Memory B cell (primary cell): ENCODE measurements at regions not wholly inside any gene's neighbourhood (a gene's known extent, or its start where the extent isn't known, plus 50 kb on each side); places are given as distances from the start of the nearest gene placed in this dataset.

Source experiments
- ATAC-seq: fragments of 150-1000 bp; cut with Tn5 transposase; 2 replicates; pipeline ENCODE4 v1.10.0; 2021; ENCODE audit warnings: low read depth, mild to moderate bottlenecking, moderate library complexity
- DNase-seq, 2 donors: peaks; one replicate each; pipeline ENCODE4 v3.0.0; 2022; ENCODE audit warnings: low spot score in 2 of 2
- H3K27ac Mint-ChIP-seq: one replicate; pipeline ENCODE4 v1.8.0; 2022; ENCODE audit warnings: mild to moderate bottlenecking, moderate library complexity, mixed read lengths
- H3K27me3 Mint-ChIP-seq: one replicate; pipeline ENCODE4 v1.8.0; 2022; ENCODE audit warnings: mixed read lengths
- H3K36me3 Mint-ChIP-seq: one replicate; pipeline ENCODE4 v1.8.0; 2022; ENCODE audit warnings: mild to moderate bottlenecking, mixed read lengths
- H3K4me1 Mint-ChIP-seq: one replicate; pipeline ENCODE4 v1.8.0; 2022; ENCODE audit warnings: mixed read lengths
- H3K4me3 Mint-ChIP-seq: one replicate; pipeline ENCODE4 v1.8.0; 2022; ENCODE audit warnings: mild to moderate bottlenecking, moderate library complexity, mixed read lengths
- H3K9me3 Mint-ChIP-seq: one replicate; pipeline ENCODE4 v1.8.0; 2022; ENCODE audit warnings: mixed read lengths

DNA sequence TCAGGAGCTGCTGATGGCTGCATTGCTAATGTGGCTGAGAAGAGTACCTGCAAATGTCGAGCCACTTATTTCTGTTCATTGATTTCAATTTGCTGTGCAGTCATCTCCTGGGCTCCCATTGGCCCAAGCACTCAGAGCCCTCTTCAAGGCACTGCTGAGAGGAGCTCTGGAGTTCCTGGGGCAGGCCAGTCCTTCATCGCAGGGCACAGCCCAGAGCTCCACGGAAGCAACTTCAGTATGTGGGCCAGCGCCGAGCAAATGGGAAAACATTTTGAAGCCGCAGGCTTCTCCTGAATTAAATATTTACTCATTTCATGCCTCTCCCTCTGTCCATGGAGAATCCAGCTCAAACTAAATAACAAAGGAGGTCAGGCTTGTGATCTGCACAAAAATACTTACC lies 383.3 kb downstream of the BCOR start:
- DNase-seq = no peak
- Mint-ChIP-seq H3K4me3 (no peak overlapping the region), H3K4me1 (peaks cover 2% of the 10 kb centered on the region), H3K36me3 (no peaks in the 10 kb centered on the region), H3K27ac (no peak overlapping the region), H3K27me3 (peaks cover 2% of the 10 kb centered on the region), H3K9me3 (no peaks in the 10 kb centered on the region)
- ATAC-seq = no peak

DNA sequence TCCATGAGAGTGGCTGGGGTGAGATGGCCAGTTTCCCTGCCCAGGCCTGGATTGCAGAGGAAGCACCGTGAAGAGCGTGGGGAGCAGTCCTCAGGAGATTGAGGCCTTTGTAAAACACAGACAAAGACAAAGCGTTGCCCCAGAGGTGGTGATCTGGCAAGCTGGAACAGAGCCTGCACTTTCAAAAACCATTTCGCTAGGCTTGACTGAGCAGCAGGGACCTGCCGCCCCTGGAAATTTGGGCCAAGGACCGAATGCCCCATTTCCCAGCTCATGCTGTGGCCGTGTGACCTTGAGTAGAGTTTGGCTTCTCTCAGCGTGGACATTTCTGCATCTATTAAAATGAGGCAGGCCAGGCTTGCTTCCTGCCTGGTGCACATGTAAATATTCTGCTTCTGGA lies 381.4 kb downstream of the BCOR start:
- Mint-ChIP-seq H3K9me3 (no peaks in the 10 kb centered on the region), H3K36me3 (no peaks in the 10 kb centered on the region), H3K4me1 (peaks cover 2% of the 10 kb centered on the region), H3K27ac (no peak overlapping the region), H3K4me3 (no peak overlapping the region), H3K27me3 (peaks cover 2% of the 10 kb centered on the region)
- no peak for ATAC-seq
- DNase-seq = no peak

DNA sequence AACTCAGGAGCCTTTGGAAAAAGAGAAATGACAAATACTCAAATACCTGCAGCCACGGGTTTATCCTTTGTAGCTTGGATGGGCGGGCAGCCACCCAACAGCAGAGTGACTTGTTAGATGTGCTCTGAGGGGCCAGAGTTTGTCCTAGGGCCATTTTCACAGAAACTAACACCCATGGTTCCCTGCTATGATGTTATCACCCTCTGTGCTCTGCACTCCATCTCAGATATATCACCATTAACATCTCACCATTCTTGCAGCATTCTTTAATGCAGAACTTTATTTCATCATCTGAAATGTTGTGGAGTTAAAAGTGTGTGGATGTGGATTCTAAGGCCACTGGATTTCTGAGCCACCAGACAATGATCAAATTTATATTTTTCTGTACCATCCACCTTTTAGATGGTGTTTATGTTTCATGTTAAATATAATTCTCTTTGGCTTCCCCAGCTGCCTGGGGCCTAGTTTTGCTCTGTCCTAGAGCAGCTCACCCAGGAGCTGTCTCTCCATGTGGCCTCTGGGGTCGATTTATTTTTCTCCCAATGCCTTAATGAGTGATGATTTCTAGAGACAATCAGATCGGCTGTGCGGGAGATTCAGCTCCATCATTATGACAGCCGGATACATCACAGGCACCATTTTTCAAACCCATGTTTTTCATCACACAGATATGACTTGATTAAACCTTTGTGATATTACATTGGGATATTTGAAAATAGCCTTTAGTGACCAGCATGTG lies 380.8 kb downstream of the BCOR start:
- no peak overlapping the region for H3K4me3 Mint-ChIP-seq
- peaks cover 2% of the 10 kb centered on the region for H3K4me1 Mint-ChIP-seq
- peaks cover 3% of the 10 kb centered on the region for H3K27me3 Mint-ChIP-seq
- H3K27ac Mint-ChIP-seq = no peak overlapping the region
- H3K9me3 Mint-ChIP-seq = no peaks in the 10 kb centered on the region
- ATAC-seq = no peak
- DNase-seq = no peak
- H3K36me3 Mint-ChIP-seq = no peaks in the 10 kb centered on the region

DNA sequence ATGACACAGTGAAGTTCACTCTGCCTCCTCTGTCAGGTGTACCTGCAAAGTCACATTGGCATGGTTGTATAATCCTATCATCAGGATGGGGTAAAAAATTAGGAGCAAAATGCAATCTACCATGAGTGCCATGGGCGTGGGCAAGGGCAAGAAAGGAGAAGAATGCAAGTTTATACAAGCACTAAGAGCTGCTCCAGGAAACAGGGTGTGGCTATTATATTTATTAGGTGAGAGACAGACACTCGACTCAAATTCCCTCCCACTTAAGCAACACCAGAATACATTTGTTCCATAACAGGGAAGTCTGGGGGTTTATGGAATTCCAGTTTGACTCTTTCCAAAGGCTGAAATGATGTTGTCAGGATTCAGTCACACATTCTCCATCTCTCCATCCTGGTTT lies 378.8 kb downstream of the BCOR start:
- Mint-ChIP-seq H3K4me1 (peaks cover 2% of the 10 kb centered on the region), H3K27ac (no peak overlapping the region), H3K4me3 (no peak overlapping the region), H3K27me3 (peaks cover 7% of the 10 kb centered on the region), H3K9me3 (peaks cover 1% of the 10 kb centered on the region), H3K36me3 (no peaks in the 10 kb centered on the region)
- no peak for DNase-seq
- no peak for ATAC-seq

DNA sequence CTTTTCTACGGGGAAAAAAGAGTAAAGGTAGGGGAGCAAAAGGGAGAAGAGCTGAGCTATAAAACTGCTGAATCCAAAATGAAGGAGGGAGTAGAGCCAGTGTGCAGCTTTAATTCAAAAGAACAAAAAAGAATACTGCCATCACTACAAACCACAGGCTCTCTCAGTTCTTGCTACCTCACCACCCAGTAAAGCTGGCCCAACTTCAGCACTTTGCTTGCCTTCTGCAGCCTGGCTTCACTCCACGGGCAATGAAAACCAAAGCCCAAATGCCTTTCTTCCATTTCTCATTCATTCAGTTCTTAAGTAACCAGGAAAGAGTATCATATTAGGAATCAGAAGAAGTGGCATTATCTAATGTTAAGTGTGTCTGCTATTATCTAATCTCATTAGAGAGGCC lies 376.8 kb downstream of the BCOR start:
- Mint-ChIP-seq H3K27ac (no peak overlapping the region), H3K27me3 (peaks cover 7% of the 10 kb centered on the region), H3K9me3 (peaks cover 1% of the 10 kb centered on the region), H3K4me1 (peaks cover 2% of the 10 kb centered on the region), H3K4me3 (no peak overlapping the region), H3K36me3 (no peaks in the 10 kb centered on the region)
- ATAC-seq = no peak
- DNase-seq = no peak

DNA sequence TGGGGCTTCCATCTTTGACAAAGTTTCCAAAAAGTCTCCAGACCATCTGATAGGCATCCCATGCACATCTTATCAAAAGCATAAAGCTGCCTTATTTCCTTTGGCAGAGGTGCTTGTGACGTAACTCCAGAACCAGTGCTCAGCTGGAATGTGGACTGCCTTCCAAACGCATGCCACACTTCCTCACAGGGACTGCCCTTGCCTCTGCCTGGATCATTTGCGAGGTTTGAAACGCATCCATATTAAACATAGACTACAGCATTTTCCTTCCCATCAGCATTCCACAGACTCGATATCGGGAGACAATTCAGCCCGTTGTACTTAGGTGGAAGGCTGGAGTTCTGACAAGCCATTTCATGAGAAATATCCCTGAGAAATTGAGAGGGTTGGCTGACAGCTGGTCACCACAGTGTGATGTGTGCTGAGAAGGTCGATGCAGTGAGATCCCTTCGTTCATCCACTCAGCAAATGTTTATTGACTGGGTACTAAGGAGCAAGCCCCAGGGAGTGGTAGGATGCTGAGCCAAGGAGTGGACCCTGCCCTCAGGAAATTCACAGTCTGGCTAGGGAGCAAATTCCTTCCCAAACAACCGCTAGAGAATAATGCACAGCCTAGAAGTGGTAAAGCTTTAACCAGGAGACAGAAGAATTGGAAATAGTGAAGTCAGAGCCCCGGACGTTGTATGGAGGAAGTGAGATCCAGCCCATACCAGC lies 376.0 kb downstream of the BCOR start:
- DNase-seq (no peak), ATAC-seq (no peak)
- no peaks in the 10 kb centered on the region for H3K36me3 Mint-ChIP-seq
- no peak overlapping the region for H3K27ac Mint-ChIP-seq
- peaks cover 1% of the 10 kb centered on the region for H3K9me3 Mint-ChIP-seq
- peaks cover 7% of the 10 kb centered on the region for H3K27me3 Mint-ChIP-seq
- H3K4me1 Mint-ChIP-seq = peaks cover 2% of the 10 kb centered on the region
- H3K4me3 Mint-ChIP-seq = no peak overlapping the region

DNA sequence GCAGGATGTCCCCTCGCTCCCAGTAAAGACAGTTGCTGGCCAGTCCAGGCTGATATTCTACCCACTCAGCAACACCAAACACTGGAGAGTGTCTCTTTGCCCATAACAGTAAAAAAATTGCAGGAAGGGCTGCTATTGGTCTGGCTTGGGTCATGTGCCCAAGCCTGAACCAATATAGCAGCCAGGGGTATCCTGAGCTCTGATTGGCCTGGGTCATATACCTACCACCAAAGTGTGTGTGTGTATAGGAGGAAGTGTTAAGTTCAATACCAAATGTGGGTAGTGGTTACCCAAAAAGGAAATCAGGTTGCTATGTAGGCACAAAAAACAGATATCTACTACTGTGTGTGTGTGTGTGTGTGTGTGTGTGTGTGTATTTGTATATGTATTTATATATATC lies 373.2 kb downstream of the BCOR start:
- H3K4me3 Mint-ChIP-seq = no peak overlapping the region
- H3K4me1 Mint-ChIP-seq = no peaks in the 10 kb centered on the region
- DNase-seq (no peak), ATAC-seq (no peak)
- H3K27ac Mint-ChIP-seq = no peak overlapping the region
- peaks cover 1% of the 10 kb centered on the region for H3K9me3 Mint-ChIP-seq
- peaks cover 7% of the 10 kb centered on the region for H3K27me3 Mint-ChIP-seq
- H3K36me3 Mint-ChIP-seq = no peaks in the 10 kb centered on the region

DNA sequence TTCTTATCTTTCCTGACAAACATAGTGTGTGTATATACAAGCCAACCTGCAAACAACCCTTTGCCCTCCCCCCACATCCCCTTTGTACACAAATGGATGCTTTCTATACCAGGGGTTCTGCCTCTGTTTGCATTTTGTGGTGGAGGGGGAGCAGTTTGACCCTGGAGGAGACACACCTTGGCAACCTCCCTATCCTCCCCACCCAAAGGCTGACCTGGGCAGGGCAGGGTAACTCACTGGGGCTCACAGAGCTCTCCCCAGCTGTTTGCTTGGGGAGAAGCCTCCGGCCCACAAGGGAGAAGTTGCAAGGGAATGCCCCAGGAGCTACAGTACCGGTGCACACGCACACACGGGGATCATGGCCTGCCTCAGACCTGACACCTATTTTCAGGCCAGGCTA lies 372.6 kb downstream of the BCOR start:
- ATAC-seq (no peak), DNase-seq (no peak)
- Mint-ChIP-seq H3K9me3 (peaks cover 1% of the 10 kb centered on the region), H3K36me3 (no peaks in the 10 kb centered on the region), H3K4me1 (no peaks in the 10 kb centered on the region), H3K27me3 (peaks cover 7% of the 10 kb centered on the region), H3K4me3 (no peak overlapping the region), H3K27ac (no peak overlapping the region)

DNA sequence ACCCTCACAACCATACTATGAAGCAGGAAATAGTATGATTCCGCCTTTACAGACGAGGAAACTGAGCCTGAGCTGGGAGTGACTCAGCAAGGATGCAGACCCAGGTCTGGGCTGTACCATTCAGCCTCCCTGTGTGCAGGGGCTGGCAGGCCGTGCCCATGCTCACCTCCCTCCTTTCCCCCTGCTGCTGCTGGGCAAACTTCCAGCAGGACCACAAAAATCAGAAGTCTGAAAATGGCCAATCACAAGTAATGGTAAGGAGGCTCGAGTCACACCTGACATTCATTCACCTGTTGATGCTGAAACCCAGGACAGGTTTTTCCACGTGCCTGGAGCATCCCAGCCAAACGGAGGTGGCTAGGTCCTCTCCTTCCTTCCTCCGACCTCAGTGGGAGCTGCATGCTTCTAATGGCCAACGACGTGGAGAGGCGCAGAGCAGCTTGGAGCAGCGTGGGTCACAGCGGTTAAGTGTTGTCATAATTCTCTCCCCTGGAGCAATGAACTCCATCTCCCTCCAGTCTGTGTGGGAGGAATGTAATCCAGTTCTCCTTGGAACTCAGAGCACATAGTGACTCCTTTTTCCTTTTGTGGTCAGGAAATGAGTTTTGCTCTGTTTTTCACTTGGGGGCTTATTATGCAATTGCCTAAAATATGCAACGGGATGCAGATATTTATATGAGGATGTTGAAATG lies 371.7 kb downstream of the BCOR start:
- H3K27me3 Mint-ChIP-seq = peaks cover 7% of the 10 kb centered on the region
- H3K36me3 Mint-ChIP-seq = no peaks in the 10 kb centered on the region
- H3K4me3 Mint-ChIP-seq = no peak overlapping the region
- H3K27ac Mint-ChIP-seq = no peak overlapping the region
- H3K4me1 Mint-ChIP-seq = peaks cover 2% of the 10 kb centered on the region
- DNase-seq (no peak), ATAC-seq (no peak)
- H3K9me3 Mint-ChIP-seq = peaks cover 1% of the 10 kb centered on the region

DNA sequence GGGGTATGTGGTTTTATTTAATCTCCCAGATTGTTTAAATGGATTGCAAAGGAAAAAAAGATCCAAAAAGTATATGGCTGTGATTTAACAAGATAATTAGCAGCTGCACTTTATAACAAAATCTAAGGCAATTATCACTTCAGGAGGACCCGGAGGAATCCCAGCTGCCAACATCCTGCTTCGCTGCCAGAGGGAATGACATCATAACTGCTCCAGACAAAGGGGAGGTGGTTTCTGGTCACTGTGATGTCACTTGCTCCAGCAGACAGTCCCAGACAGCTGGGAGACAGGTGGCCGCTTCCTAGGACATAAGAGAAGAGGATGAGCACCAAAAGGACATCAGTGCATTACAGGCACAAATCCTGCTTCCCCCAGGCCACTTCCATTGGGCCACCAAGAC lies 371.0 kb downstream of the BCOR start:
- peaks cover 1% of the 10 kb centered on the region for H3K9me3 Mint-ChIP-seq
- peaks cover 7% of the 10 kb centered on the region for H3K27me3 Mint-ChIP-seq
- ATAC-seq = no peak
- no peaks in the 10 kb centered on the region for H3K36me3 Mint-ChIP-seq
- H3K27ac Mint-ChIP-seq = no peak overlapping the region
- peaks cover 2% of the 10 kb centered on the region for H3K4me1 Mint-ChIP-seq
- no peak for DNase-seq
- no peak overlapping the region for H3K4me3 Mint-ChIP-seq

DNA sequence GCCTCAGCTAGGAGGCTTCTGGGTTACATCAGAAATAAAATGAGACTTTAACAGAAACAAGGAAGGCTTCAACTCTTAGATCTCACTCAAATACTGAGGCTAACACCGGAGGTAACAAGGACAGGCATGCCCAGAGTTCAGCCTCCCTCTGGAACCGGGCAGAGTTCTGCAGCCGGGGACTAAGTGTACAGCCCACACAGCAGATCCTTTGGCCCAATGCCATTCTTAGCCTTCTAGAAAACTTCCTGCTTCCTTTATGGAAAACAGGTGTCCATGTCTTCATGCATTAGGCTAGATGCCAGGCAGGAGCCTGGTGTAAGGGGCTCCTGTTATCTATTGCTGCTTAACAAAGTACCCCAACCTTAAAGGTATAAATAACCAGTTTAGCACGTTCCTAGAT lies 369.7 kb downstream of the BCOR start:
- no peaks in the 10 kb centered on the region for H3K36me3 Mint-ChIP-seq
- no peak overlapping the region for H3K4me3 Mint-ChIP-seq
- H3K27me3 Mint-ChIP-seq = peaks cover 3% of the 10 kb centered on the region
- H3K27ac Mint-ChIP-seq = no peak overlapping the region
- H3K4me1 Mint-ChIP-seq = peaks cover 2% of the 10 kb centered on the region
- DNase-seq (no peak), ATAC-seq (no peak)
- no peaks in the 10 kb centered on the region for H3K9me3 Mint-ChIP-seq

DNA sequence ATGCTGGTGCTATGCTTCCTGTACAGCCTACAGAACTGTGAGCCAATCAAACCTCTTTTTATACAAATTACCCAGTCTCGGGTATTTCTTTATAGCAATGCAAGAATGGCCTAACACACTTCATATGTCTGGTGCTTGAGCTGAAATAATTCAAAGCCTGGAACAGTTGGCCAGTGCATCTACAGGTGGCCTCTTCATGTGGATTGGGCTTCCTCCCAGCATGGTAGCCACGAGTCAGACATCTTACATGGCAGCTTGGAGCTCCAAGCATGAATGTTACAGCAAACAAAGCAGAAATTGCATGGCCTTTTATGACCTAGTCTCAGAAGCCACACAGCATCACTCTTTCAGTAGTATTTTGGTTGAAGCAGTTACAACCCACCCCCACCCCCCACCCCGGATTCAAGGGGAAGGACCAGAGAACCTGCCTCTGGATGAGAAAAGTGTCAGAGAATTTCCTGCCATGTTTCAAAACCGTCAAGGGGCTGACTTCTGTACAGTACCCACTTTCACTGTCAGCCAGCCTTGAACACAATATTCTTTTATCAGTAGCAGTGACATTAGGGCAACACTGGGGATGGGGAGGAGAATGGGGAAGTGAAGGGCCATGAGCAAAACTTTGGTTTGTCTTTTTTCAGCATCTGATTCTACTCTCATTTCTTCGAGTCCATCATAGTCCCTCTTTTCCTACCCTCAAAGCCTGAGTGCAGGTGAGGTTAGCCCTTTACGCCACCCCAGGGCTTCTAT lies 368.7 kb downstream of the BCOR start:
- H3K4me3 Mint-ChIP-seq = no peak overlapping the region
- peaks cover 2% of the 10 kb centered on the region for H3K4me1 Mint-ChIP-seq
- no peaks in the 10 kb centered on the region for H3K9me3 Mint-ChIP-seq
- H3K27ac Mint-ChIP-seq = no peak overlapping the region
- DNase-seq (no peak), ATAC-seq (no peak)
- no peaks in the 10 kb centered on the region for H3K27me3 Mint-ChIP-seq
- no peaks in the 10 kb centered on the region for H3K36me3 Mint-ChIP-seq

DNA sequence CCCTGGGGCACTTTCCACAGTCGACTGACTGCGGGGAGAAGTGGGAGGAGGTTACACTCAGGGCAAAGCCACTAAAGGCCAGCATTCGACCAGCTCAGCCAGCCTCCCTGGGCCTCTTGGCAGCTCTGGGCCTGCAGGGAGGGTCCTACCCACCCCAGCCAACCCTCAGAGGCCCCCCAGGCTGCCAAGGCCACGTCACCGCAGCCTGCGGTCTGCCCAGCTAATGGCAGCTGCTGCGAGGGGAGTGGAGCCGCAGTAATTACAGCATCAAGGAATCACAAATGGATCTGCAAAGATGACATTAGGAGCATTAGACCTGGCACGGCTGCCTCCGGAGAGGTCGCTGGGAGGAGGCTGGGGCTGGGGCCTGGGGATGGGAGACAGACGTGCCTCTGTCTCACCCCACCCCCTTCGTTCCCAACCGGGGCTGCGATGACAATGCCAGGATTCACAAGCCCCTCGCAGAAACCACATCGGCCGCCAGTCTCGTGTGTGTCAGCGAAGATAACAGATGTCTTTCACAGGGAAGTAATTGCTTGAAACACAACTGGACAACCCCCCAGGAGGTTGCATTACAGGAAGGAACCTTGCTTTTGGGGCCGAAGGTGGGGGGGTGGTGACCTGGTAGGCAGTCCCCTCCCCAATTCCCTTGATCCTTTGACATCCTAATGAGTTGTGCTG lies 367.6 kb downstream of the BCOR start:
- Mint-ChIP-seq H3K27ac (no peak overlapping the region), H3K27me3 (no peaks in the 10 kb centered on the region), H3K4me1 (peaks cover 2% of the 10 kb centered on the region), H3K4me3 (no peak overlapping the region), H3K36me3 (no peaks in the 10 kb centered on the region), H3K9me3 (no peaks in the 10 kb centered on the region)
- DNase-seq (no peak), ATAC-seq (no peak)
